NCI-H187 (cell line): ENCODE measurements at regions not wholly inside any gene's neighbourhood (a gene's known extent, or its start where the extent isn't known, plus 50 kb on each side); places are given as distances from the start of the nearest gene placed in this dataset.

Experiments used
- DNase-seq, 2 experiments: peaks; one replicate each; lab custom pipeline; 2025; lab: John Stamatoyannopoulos, UW

- no peak for DNase-seq
Measured at GRCh38 chr2:120936476-120937334, 201.0 kb downstream of the GLI2 start.

- no peak for DNase-seq
Measured at GRCh38 chr2:120937686-120938044, 202.0 kb downstream of the GLI2 start.

- DNase-seq = no peak
Measured at GRCh38 chr2:120938045-120938771, 202.5 kb downstream of the GLI2 start.

- DNase-seq = no peak
Measured at GRCh38 chr2:120939595-120940318, 204.1 kb downstream of the GLI2 start.

- no peak for DNase-seq
Measured at GRCh38 chr2:120940319-120940696, 204.6 kb downstream of the GLI2 start.

- no peak for DNase-seq
Measured at GRCh38 chr2:120940726-120941256, 205.1 kb downstream of the GLI2 start.

- DNase-seq = no peak
Measured at GRCh38 chr2:120941571-120942120, 206.0 kb downstream of the GLI2 start.

GRCh38 chr2:120942658-120943057, 207.0 kb downstream of the GLI2 start:
- no peak for DNase-seq

GRCh38 chr2:120943403-120944034, 207.9 kb downstream of the GLI2 start:
- DNase-seq = no peak

- no peak for DNase-seq
Measured at GRCh38 chr2:120944575-120944974, 208.9 kb downstream of the GLI2 start.

GRCh38 chr2:120945091-120945490, 209.4 kb downstream of the GLI2 start:
- DNase-seq = no peak

- no peak for DNase-seq
Measured at GRCh38 chr2:120945832-120946499, 210.3 kb downstream of the GLI2 start.

GRCh38 chr2:120947327-120947726, 211.7 kb downstream of the GLI2 start:
- no peak for DNase-seq

GRCh38 chr2:120947982-120948661, 212.5 kb downstream of the GLI2 start:
- DNase-seq = no peak

- DNase-seq = no peak
Measured at GRCh38 chr2:120948662-120949011, 213.0 kb downstream of the GLI2 start.

- no peak for DNase-seq
Measured at GRCh38 chr2:120949027-120949956, 213.6 kb downstream of the GLI2 start.

GRCh38 chr2:120949957-120950590, 214.4 kb downstream of the GLI2 start:
- DNase-seq = no peak

GRCh38 chr2:120951693-120952092, 216.0 kb downstream of the GLI2 start:
- no peak for DNase-seq

- DNase-seq = no peak
Measured at GRCh38 chr2:120952318-120952717, 216.7 kb downstream of the GLI2 start.
